Dendritic cell treated with granulocyte-macrophage colony-stimulating factor and Interleukin-4, amounts not matched to agents 40 ng/mL and 50 ng/mL, for 4 days (primary cell): ENCODE measurements at regions not wholly inside any gene's neighbourhood (a gene's known extent, or its start where the extent isn't known, plus 50 kb on each side); places are given as distances from the start of the nearest gene placed in this dataset.
"Not testable (repeated sequence)": the region's sequence is repeated elsewhere in the genome, so short reads cannot be mapped to it uniquely, and the experiment has no call there.

Source experiments
- H3K27ac Mint-ChIP-seq: one replicate; pipeline ENCODE4 v1.8.0; 2022; ENCODE audit warnings: mild to moderate bottlenecking, mixed read lengths
- H3K27me3 Mint-ChIP-seq: one replicate; pipeline ENCODE4 v1.8.0; 2022; ENCODE audit warnings: mild to moderate bottlenecking, mixed read lengths
- H3K36me3 Mint-ChIP-seq: one replicate; pipeline ENCODE4 v1.8.0; 2022; ENCODE audit warnings: low read depth, mixed read lengths
- H3K4me1 Mint-ChIP-seq: one replicate; pipeline ENCODE4 v1.8.0; 2022; ENCODE audit warnings: low read depth, mixed read lengths
- H3K4me3 Mint-ChIP-seq: one replicate; pipeline ENCODE4 v1.8.0; 2022; ENCODE audit warnings: mild to moderate bottlenecking, moderate library complexity, mixed read lengths
- H3K9me3 Mint-ChIP-seq: one replicate; pipeline ENCODE4 v1.8.0; 2022; ENCODE audit warnings: mixed read lengths
- intact Hi-C: fragments of 100-400 bp; cut with micrococcal nuclease; formaldehyde crosslinking; loops from one replicate; pipeline ENCODE4 v1.15.0; 2022

DNA sequence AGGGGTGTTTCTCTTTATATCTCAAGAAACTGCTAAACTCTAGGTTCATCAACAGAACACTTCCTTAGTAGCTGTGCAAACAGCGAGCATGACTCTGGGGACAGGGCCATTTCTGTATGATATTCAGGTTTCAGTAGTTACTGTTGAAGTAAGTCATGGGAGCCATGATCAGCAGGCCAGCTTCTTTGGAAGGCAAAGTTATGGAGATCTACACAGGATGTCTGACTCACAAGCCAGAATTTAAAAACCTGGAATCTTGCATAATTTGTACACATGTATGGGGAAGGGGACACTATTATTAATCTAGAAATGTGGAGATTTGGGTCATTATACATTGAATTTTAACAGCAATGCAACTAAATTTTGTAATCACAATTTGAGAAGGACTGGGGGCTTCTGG, 187.8 kb upstream of the NR3C2 start:
- no peak overlapping the region for H3K4me3 Mint-ChIP-seq
- peaks cover 19% of the 10 kb centered on the region for H3K9me3 Mint-ChIP-seq
- intact Hi-C loops: no loop called here
- H3K36me3 Mint-ChIP-seq: no peaks in the 10 kb centered on the region
- no peak overlapping the region for H3K27ac Mint-ChIP-seq
- no peaks in the 10 kb centered on the region for H3K27me3 Mint-ChIP-seq
- no peaks in the 10 kb centered on the region for H3K4me1 Mint-ChIP-seq

DNA sequence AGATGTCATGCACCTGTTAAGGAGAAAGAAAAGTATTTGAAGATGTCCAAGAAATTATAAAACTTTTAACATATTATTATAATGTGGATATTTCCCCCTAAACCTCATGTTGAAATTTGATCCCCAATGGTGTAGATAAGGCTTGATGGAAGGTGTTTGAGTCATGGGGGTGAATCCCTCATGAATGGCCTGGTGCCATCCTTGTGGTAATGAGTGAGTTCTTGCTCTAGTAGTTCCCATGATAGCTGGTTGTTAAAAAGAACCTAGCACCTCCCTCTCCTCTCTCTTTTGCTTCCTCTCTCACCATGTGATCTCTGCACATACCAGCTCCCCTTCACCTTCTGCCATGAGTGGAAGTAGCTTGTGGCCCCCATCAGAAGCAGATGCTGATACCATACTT, 176.6 kb upstream of the NR3C2 start:
- Mint-ChIP-seq H3K36me3 (no peaks in the 10 kb centered on the region), H3K4me1 (no peaks in the 10 kb centered on the region), H3K27ac (no peak overlapping the region), H3K4me3 (no peak overlapping the region), H3K27me3 (no peaks in the 10 kb centered on the region), H3K9me3 (peaks cover 62% of the 10 kb centered on the region)
- intact Hi-C loops: no loop called here

DNA sequence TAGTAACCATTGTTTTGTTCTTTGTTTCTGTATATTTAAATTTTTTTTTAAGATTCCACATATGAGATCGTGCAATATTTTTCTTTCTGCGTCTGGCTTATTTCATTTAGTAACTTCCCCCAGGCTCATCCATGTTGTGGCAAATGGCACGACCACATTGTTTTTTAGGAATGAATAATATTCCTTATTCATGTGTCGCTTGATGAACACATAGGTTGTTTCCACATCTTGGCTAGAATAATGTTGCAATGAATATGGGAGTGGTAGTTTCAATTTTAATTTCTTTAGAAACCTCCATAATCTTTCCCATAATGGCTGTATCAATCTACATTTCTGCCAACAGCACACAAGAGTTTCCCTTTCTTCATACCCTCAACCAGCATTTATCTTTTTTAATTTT, 166.8 kb upstream of the NR3C2 start:
- H3K4me1 Mint-ChIP-seq: no peaks in the 10 kb centered on the region
- no peaks in the 10 kb centered on the region for H3K27me3 Mint-ChIP-seq
- no peak overlapping the region for H3K27ac Mint-ChIP-seq
- intact Hi-C loops: no loop called here
- no peaks in the 10 kb centered on the region for H3K36me3 Mint-ChIP-seq
- peaks cover 7% of the 10 kb centered on the region for H3K9me3 Mint-ChIP-seq
- H3K4me3 Mint-ChIP-seq: no peak overlapping the region

DNA sequence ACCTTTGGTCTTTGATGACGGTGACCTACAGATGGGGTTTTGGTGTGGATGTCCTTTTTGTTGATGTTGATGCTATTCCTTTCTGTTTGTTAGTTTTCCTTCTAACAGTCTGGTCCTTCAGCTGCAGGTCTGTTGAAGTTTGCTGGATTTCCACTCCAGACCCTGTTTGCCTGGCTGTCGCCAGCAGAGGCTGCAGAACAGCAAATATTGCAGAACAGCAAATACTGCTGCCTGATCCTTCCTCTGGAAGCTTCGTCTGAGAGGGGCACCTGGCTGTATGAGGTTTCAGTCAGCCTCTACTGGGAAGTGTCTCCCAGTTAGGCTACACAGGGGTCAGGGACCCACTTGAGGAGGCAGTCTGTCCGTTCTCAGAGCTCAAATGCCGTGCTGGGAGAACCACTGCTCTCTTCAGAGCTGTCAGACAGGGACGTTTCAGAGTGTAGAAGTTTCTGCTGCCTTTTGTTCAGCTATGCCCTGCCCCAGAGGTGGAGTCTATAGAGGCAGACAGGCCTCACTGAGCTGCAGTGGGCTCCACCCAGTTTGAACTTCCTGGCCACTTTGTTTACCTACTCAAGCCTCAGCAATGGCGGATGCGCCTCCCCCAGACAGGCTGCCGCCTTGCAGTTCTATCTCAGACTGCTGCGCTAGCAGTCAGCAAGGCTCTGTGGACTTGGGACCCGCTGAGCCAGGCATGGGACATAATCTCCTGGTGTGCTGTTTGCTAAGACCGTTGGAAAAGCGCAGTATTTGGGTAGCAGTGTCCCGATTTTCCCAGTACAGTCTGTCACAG, 156.4 kb upstream of the NR3C2 start:
- H3K9me3 Mint-ChIP-seq: peaks cover 72% of the 10 kb centered on the region
- H3K4me3 Mint-ChIP-seq, H3K27ac Mint-ChIP-seq, H3K27me3 Mint-ChIP-seq, intact Hi-C loops, H3K4me1 Mint-ChIP-seq, H3K36me3 Mint-ChIP-seq: not testable (repeated sequence)

DNA sequence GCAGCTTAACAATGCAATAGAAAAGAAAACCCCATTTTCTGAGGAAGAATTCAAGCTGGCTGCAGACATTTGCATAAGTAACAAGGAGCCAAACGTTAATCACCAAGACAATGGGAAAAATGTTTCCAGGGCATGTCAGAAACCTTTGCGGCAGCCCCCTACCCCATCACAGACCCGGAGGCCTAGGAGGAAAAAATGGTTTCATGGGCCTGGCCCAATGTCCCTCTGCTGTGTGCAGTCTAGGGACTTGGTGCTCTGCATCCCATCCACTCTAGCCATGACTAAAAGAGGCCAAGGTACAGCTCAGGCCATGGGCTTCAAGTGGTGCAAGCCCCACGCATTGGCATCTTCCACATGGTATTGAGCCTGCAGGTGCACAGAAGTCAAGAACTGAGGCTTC, 147.0 kb upstream of the NR3C2 start:
- Mint-ChIP-seq H3K4me3 (no peak overlapping the region), H3K9me3 (peaks cover 68% of the 10 kb centered on the region), H3K27me3 (no peaks in the 10 kb centered on the region), H3K36me3 (no peaks in the 10 kb centered on the region), H3K27ac (no peak overlapping the region), H3K4me1 (no peaks in the 10 kb centered on the region)
- intact Hi-C loops: no loop called here

DNA sequence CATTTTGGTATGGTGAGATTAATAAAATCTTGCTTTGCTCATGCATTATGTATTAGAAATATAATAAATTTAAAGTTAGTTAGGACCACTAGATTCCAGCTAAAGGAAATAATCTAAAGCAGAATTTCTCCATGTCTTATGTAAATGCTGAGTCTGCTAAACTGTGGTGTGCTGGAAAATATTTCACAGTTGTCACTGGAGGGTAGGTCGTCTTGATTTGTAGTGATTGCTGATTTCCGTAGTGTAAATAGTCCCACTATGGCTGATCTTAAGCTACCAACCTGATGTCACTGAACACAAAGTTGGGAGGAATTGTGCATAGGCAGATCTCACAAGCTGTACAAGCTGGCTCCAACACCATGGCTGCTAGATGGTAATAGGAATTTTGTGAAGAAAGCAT, 133.4 kb upstream of the NR3C2 start:
- Mint-ChIP-seq H3K4me3 (no peak overlapping the region), H3K27ac (no peak overlapping the region), H3K4me1 (no peaks in the 10 kb centered on the region), H3K27me3 (no peaks in the 10 kb centered on the region), H3K36me3 (no peaks in the 10 kb centered on the region), H3K9me3 (no peaks in the 10 kb centered on the region)
- intact Hi-C loops: no loop called here

DNA sequence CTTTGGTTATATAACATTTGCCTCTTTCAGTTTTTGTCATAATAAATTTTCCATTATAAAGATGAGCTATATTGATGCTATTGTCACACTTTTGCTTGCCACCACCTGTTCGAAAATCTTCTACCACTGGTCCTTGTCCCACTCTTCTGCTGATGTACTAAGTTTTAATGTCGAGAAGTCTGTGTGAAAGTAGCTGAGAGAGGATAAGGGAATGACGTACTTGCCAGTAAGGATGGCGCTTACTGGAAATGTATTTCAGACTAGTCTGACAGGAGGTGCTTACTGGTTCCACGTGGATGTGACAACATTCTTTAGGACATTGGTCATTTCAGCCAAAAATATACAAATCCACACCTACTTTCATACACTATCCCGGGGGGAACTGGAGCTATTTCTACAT, 132.7 kb upstream of the NR3C2 start:
- H3K27ac Mint-ChIP-seq: no peak overlapping the region
- H3K4me3 Mint-ChIP-seq: no peak overlapping the region
- H3K36me3 Mint-ChIP-seq: no peaks in the 10 kb centered on the region
- H3K9me3 Mint-ChIP-seq: no peaks in the 10 kb centered on the region
- intact Hi-C loops: no loop called here
- H3K4me1 Mint-ChIP-seq: no peaks in the 10 kb centered on the region
- H3K27me3 Mint-ChIP-seq: no peaks in the 10 kb centered on the region

DNA sequence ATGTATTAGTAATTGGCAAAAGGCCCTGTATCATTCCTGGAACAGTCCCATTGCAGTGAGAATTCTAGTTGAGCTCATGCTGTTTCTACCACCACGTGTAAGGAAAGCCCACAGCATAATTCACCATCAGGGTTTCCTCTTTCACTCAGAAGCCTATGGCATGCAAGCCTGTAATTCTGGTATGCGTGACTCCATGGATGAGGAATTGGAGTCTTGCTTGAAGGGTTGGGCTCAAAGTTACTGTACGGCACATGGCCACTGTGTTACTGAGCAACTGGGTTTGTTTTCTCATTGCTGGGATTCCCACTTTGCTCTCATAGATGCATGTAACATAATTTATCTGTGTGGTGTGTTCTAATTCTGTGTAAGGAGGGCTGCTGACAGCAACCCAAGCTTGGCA, 132.3 kb upstream of the NR3C2 start:
- no peaks in the 10 kb centered on the region for H3K27me3 Mint-ChIP-seq
- no peaks in the 10 kb centered on the region for H3K9me3 Mint-ChIP-seq
- H3K4me3 Mint-ChIP-seq: no peak overlapping the region
- H3K4me1 Mint-ChIP-seq: no peaks in the 10 kb centered on the region
- intact Hi-C loops: no loop called here
- H3K36me3 Mint-ChIP-seq: no peaks in the 10 kb centered on the region
- no peak overlapping the region for H3K27ac Mint-ChIP-seq

DNA sequence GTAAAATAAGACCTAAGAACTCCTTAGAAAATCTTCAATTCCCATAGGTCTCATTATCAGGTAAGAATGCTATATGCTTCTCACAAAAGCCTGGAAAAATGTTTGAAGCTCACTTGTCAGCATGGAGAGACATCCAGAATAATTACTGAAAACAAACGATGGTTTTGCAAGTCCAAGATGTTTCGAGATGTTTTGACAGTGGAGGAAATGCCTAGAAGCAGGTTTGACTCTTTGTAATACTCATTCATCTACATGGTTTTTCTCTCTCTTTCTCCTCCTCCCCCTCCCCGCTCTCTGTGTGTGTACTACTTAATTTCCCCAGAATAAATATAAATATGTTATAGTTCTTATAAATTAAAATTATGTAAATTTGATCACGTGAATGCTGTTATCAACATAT, 131.9 kb upstream of the NR3C2 start:
- H3K4me1 Mint-ChIP-seq: no peaks in the 10 kb centered on the region
- intact Hi-C loops: no loop called here
- H3K27me3 Mint-ChIP-seq: no peaks in the 10 kb centered on the region
- no peak overlapping the region for H3K4me3 Mint-ChIP-seq
- peaks cover 3% of the 10 kb centered on the region for H3K9me3 Mint-ChIP-seq
- no peak overlapping the region for H3K27ac Mint-ChIP-seq
- no peaks in the 10 kb centered on the region for H3K36me3 Mint-ChIP-seq

DNA sequence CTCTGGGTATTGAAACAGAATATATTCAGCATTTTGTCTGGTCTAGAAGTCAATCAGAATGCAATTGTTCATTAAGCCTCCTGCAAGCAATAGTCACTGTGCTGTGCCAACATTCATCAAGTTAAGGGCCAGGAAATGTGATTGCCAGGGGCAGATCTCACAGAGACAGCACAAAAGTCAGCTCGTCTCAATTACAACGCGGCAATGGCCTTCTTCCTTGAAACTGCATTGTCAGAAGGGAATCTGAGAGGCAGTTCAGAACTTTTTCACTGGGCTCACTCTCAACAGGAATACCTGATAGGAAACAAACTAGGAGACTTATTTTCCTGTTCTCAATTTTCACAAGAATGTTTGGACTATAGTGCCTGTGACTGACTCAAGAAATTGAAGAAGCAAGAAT, 131.1 kb upstream of the NR3C2 start:
- no peaks in the 10 kb centered on the region for H3K27me3 Mint-ChIP-seq
- no peak overlapping the region for H3K27ac Mint-ChIP-seq
- no peaks in the 10 kb centered on the region for H3K4me1 Mint-ChIP-seq
- peaks cover 9% of the 10 kb centered on the region for H3K9me3 Mint-ChIP-seq
- intact Hi-C loops: no loop called here
- no peak overlapping the region for H3K4me3 Mint-ChIP-seq
- H3K36me3 Mint-ChIP-seq: no peaks in the 10 kb centered on the region

DNA sequence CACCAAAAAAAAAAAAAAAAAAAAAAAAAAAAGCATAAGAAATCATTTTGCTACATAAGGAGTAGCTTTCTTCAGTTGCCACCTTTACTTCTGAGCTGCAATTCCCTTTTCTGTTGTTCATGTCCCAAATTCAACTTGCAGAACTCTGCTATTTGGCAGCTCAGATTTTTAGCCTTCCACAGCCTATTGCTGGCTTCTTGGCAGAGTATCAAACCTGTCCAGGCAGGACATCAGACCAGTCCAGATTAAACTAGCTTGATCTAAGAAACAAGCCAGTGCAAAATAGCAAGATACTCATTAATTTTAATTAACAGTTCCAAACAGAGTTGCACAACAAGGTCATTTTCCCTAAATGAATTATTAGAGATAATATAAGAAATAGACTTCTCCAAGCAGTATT, 123.6 kb upstream of the NR3C2 start:
- no peak overlapping the region for H3K27ac Mint-ChIP-seq
- intact Hi-C loops: no loop called here
- H3K9me3 Mint-ChIP-seq: peaks cover 9% of the 10 kb centered on the region
- H3K36me3 Mint-ChIP-seq: no peaks in the 10 kb centered on the region
- H3K27me3 Mint-ChIP-seq: no peaks in the 10 kb centered on the region
- no peaks in the 10 kb centered on the region for H3K4me1 Mint-ChIP-seq
- H3K4me3 Mint-ChIP-seq: no peak overlapping the region

DNA sequence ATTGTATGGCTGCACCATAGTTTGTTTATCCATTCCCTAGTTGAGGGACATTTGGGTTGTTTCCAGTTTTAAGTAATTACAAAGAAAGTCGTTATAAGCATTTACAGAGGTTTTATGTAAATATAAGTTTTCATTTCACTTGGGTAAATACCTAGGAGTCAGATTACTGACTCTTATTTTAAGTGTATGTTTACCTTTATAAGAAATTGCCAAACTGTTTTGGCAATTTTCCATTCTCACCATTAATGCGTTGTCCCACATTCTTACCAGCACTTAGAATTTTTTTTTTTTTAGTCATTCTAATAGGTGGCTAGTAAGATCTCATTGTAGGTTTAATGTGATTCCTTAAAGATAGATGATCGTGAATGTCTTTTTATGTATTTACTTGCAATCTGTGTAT, 121.5 kb upstream of the NR3C2 start:
- intact Hi-C loops: no loop called here
- H3K27me3 Mint-ChIP-seq: no peaks in the 10 kb centered on the region
- no peak overlapping the region for H3K4me3 Mint-ChIP-seq
- peaks cover 2% of the 10 kb centered on the region for H3K9me3 Mint-ChIP-seq
- H3K36me3 Mint-ChIP-seq: no peaks in the 10 kb centered on the region
- H3K4me1 Mint-ChIP-seq: no peaks in the 10 kb centered on the region
- no peak overlapping the region for H3K27ac Mint-ChIP-seq

DNA sequence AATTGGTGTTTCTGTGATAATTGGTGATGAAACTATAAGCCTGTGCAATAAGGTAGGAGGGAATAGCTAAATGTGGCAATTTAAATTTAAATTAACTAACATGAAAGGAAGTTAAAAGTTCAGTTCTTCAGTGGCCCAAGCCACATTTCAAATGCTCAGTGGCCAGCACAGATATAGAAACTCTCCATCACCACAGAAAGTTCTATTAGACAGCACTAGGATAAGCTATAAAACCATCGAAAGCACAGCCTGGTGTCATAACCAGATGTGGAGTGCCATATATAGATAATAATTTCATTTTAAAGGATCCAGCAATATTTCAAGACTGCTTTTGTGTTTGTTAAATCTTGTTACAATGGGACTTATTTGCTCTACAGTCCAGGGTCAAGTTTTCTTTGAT, 119.3 kb upstream of the NR3C2 start:
- H3K9me3 Mint-ChIP-seq: no peaks in the 10 kb centered on the region

DNA sequence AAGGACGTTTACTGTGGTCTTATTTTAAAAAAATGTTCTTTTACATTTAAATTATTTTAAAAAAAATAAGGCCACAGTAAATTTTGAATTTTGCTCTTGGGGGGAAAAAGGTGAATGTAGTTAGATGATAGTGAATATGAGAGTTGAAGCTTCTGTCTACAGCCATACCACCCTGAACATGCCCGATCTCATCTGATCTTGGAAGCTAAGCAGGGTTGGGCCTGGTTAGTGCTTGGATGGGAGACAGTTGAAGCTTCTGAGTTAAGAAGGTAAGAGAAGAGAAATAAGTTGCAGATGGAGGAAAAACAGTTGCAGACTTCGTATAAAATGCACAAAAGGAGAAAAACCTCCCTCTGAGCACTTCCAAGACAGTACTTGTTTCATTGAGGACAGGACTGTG, 115.6 kb upstream of the NR3C2 start:
- H3K9me3 Mint-ChIP-seq: peaks cover 6% of the 10 kb centered on the region

More for the DNA sequence above, 119.3 kb upstream of the NR3C2 start:
- intact Hi-C loops: no loop called here
- Mint-ChIP-seq H3K27me3 (no peaks in the 10 kb centered on the region), H3K4me1 (no peaks in the 10 kb centered on the region), H3K36me3 (no peaks in the 10 kb centered on the region), H3K27ac (no peak overlapping the region), H3K4me3 (no peak overlapping the region)

DNA sequence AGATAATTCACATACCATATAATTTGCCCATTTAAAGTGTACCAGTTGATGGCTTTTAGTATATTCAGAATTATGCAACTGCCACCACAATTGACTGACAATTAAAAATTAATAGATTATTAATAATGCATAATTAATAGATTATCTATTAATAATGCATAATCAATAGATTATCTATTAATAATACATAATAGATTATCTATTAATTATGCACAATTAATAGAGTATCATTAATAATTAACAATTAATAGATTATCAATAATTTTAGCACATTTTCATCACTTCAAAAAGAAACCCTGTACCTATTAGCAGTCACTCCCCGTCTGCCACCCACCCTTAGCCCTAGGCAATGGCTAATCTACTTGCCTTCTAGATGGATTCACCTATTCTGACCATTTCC, 108.6 kb upstream of the NR3C2 start:
- Mint-ChIP-seq H3K27me3 (no peaks in the 10 kb centered on the region), H3K27ac (no peak overlapping the region), H3K9me3 (peaks cover 5% of the 10 kb centered on the region), H3K4me1 (no peaks in the 10 kb centered on the region), H3K36me3 (no peaks in the 10 kb centered on the region), H3K4me3 (no peak overlapping the region)
- intact Hi-C loops: no loop called here

More for the DNA sequence above, 115.6 kb upstream of the NR3C2 start:
- no peaks in the 10 kb centered on the region for H3K36me3 Mint-ChIP-seq
- no peak overlapping the region for H3K4me3 Mint-ChIP-seq
- no peaks in the 10 kb centered on the region for H3K4me1 Mint-ChIP-seq
- no peak overlapping the region for H3K27ac Mint-ChIP-seq
- intact Hi-C loops: no loop called here
- H3K27me3 Mint-ChIP-seq: no peaks in the 10 kb centered on the region
